ENCODE measurements at regions not wholly inside any gene's neighbourhood (a gene's known extent, or its start where the extent isn't known, plus 50 kb on each side); places are given as distances from the start of the nearest gene placed in this dataset.

GRCh38 chr7:51647931-51648351 lies 331.3 kb upstream of the COBL start:
- Histone ChIP-seq H3K4me3 (ENCODE audit: low read depth, low read length) (peak overlapping the region; percentile 38), H3K27me3 (ENCODE audit: insufficient read depth, low read depth, severe bottlenecking) (no peaks in the 10 kb centered on the region), H3K27ac (peak overlapping the region; percentile 75), H3K36me3 (no peaks in the 10 kb centered on the region), H3K9me3 (ENCODE audit: severe bottlenecking) (no peaks in the 10 kb centered on the region)
- TF ChIP-seq CTCF (IDR thresholded peaks at IDR 0.05; ENCODE audit: low read depth, low read length), result no peak
- DNase-seq, result peak; percentile 80

GRCh38 chr7:51647486-51647885 lies 330.9 kb upstream of the COBL start:
- TF ChIP-seq CTCF (IDR thresholded peaks at IDR 0.05; ENCODE audit: low read depth, low read length), result no peak
- no peaks in the 10 kb centered on the region for H3K36me3 ChIP-seq
- peak; percentile 24 for DNase-seq
- H3K27me3 ChIP-seq (ENCODE audit: insufficient read depth, low read depth, severe bottlenecking), result no peaks in the 10 kb centered on the region
- H3K9me3 ChIP-seq (ENCODE audit: severe bottlenecking), result no peaks in the 10 kb centered on the region
- peak overlapping the region; percentile 75 for H3K27ac ChIP-seq
- peak overlapping the region; percentile 38 for H3K4me3 ChIP-seq (ENCODE audit: low read depth, low read length)

GRCh38 chr7:51645702-51646298 lies 329.2 kb upstream of the COBL start:
- Histone ChIP-seq H3K4me3 (ENCODE audit: low read depth, low read length) (no peak overlapping the region), H3K36me3 (no peaks in the 10 kb centered on the region), H3K27ac (no peak overlapping the region), H3K9me3 (ENCODE audit: severe bottlenecking) (no peaks in the 10 kb centered on the region), H3K27me3 (ENCODE audit: insufficient read depth, low read depth, severe bottlenecking) (no peaks in the 10 kb centered on the region)
- DNase-seq, result peak; percentile 28
- peak; percentile 52 for TF ChIP-seq CTCF (IDR thresholded peaks at IDR 0.05; ENCODE audit: low read depth, low read length)

GRCh38 chr7:51645255-51645654 lies 328.6 kb upstream of the COBL start:
- no peak for DNase-seq
- Histone ChIP-seq H3K27me3 (ENCODE audit: insufficient read depth, low read depth, severe bottlenecking) (no peaks in the 10 kb centered on the region), H3K36me3 (no peaks in the 10 kb centered on the region), H3K9me3 (ENCODE audit: severe bottlenecking) (no peaks in the 10 kb centered on the region), H3K4me3 (ENCODE audit: low read depth, low read length) (no peak overlapping the region), H3K27ac (no peak overlapping the region)
- no peak for TF ChIP-seq CTCF (IDR thresholded peaks at IDR 0.05; ENCODE audit: low read depth, low read length)

GRCh38 chr7:51644216-51644615 lies 327.6 kb upstream of the COBL start:
- no peaks in the 10 kb centered on the region for H3K9me3 ChIP-seq (ENCODE audit: severe bottlenecking)
- H3K27me3 ChIP-seq (ENCODE audit: insufficient read depth, low read depth, severe bottlenecking), result no peaks in the 10 kb centered on the region
- TF ChIP-seq CTCF (IDR thresholded peaks at IDR 0.05; ENCODE audit: low read depth, low read length), result no peak
- H3K4me3 ChIP-seq (ENCODE audit: low read depth, low read length), result no peak overlapping the region
- no peak overlapping the region for H3K27ac ChIP-seq
- DNase-seq, result no peak
- no peaks in the 10 kb centered on the region for H3K36me3 ChIP-seq

- TF ChIP-seq CTCF (IDR thresholded peaks at IDR 0.05; ENCODE audit: low read depth, low read length), result no peak
- no peaks in the 10 kb centered on the region for H3K9me3 ChIP-seq (ENCODE audit: severe bottlenecking)
- H3K36me3 ChIP-seq, result no peaks in the 10 kb centered on the region
- no peak overlapping the region for H3K27ac ChIP-seq
- no peak overlapping the region for H3K4me3 ChIP-seq (ENCODE audit: low read depth, low read length)
- no peaks in the 10 kb centered on the region for H3K27me3 ChIP-seq (ENCODE audit: insufficient read depth, low read depth, severe bottlenecking)
- no peak for DNase-seq
Observed at GRCh38 chr7:51640841-51641240, 324.2 kb upstream of the COBL start.

Data from WERI-Rb-1 (cell line).